ENCODE measurements at regions not wholly inside any gene's neighbourhood (a gene's known extent, or its start where the extent isn't known, plus 50 kb on each side); places are given as distances from the start of the nearest gene placed in this dataset.

DNA sequence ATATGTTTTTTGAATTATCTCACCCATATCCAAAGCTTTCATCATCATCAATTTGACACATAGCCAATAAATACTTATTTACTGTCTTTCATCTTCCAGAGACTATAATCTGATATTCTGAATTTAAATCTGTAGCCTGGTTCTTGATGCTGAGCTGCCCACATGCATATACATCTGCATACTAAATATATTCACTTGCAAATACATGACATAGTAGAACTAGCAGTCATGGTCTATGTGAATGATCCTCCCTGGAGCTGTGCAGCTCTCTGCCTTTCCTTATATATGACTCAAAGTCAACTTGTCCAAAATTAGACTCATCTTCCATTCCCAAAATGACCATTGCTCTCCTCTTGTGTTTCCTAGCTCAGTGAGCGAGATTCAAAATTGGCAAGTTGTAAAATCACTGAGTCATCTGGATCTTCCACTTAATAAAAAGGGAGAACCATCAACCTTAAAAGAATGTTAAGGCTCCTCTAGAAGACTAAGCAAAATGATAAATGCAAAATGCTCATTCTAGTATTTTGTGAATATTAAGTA, 448.2 kb downstream of the PPARGC1A start:
- Mint-ChIP-seq H3K4me1 (ENCODE audit: low read depth, unreplicated experiment) (no peaks in the 10 kb centered on the region), H3K4me3 (ENCODE audit: unreplicated experiment) (no peak overlapping the region), H3K27ac (ENCODE audit: unreplicated experiment) (no peak overlapping the region), H3K27me3 (ENCODE audit: unreplicated experiment) (no peaks in the 10 kb centered on the region), H3K9me3 (ENCODE audit: unreplicated experiment) (no peaks in the 10 kb centered on the region), H3K36me3 (ENCODE audit: unreplicated experiment) (no peaks in the 10 kb centered on the region)
- no peak for TF ChIP-seq CTCF (IDR thresholded peaks at IDR 0.05; ENCODE audit: partially characterized antibody, unreplicated experiment)
- no peak for DNase-seq

GRCh38 chr4:23438764-23439163, 451.1 kb downstream of the PPARGC1A start:
- TF ChIP-seq CTCF (IDR thresholded peaks at IDR 0.05; ENCODE audit: partially characterized antibody, unreplicated experiment), result no peak
- Mint-ChIP-seq H3K9me3 (ENCODE audit: unreplicated experiment) (no peaks in the 10 kb centered on the region), H3K27ac (ENCODE audit: unreplicated experiment) (no peak overlapping the region), H3K4me1 (ENCODE audit: low read depth, unreplicated experiment) (no peaks in the 10 kb centered on the region), H3K27me3 (ENCODE audit: unreplicated experiment) (no peaks in the 10 kb centered on the region), H3K4me3 (ENCODE audit: unreplicated experiment) (no peak overlapping the region), H3K36me3 (ENCODE audit: unreplicated experiment) (no peaks in the 10 kb centered on the region)
- no peak for DNase-seq

DNA sequence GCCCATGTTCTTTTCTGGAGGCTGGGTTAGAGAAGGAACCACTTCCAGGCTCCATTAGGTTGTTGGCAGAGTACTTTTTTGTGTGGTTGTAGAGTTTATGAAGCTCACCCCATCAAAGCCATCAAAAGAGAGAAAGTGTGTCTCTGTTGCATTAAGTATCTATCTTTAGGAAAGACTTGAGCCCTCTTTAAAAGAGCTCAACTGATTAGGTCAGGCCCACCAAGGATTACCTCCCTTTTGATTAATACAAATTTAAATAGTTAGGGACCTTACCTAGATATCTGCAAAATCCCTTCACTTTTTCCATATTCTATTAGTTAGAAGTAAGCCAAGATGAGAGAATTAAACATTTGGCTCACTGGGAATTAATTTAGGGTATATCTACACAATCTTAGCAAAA, 460.4 kb downstream of the PPARGC1A start:
- TF ChIP-seq CTCF (IDR thresholded peaks at IDR 0.05; ENCODE audit: partially characterized antibody, unreplicated experiment), result no peak
- no peaks in the 10 kb centered on the region for H3K27me3 Mint-ChIP-seq (ENCODE audit: unreplicated experiment)
- no peaks in the 10 kb centered on the region for H3K4me1 Mint-ChIP-seq (ENCODE audit: low read depth, unreplicated experiment)
- H3K4me3 Mint-ChIP-seq (ENCODE audit: unreplicated experiment), result no peak overlapping the region
- peaks cover 2% of the 10 kb centered on the region for H3K9me3 Mint-ChIP-seq (ENCODE audit: unreplicated experiment)
- no peaks in the 10 kb centered on the region for H3K36me3 Mint-ChIP-seq (ENCODE audit: unreplicated experiment)
- no peak overlapping the region for H3K27ac Mint-ChIP-seq (ENCODE audit: unreplicated experiment)
- DNase-seq, result no peak

- Mint-ChIP-seq H3K27ac (ENCODE audit: unreplicated experiment) (no peak overlapping the region), H3K4me1 (ENCODE audit: low read depth, unreplicated experiment) (peaks cover 2% of the 10 kb centered on the region), H3K36me3 (ENCODE audit: unreplicated experiment) (no peaks in the 10 kb centered on the region)
Measured at GRCh38 chr4:23425570-23425969, 464.3 kb downstream of the PPARGC1A start.

GRCh38 chr4:23423540-23423939, 466.3 kb downstream of the PPARGC1A start:
- Mint-ChIP-seq H3K4me3 (ENCODE audit: unreplicated experiment) (no peak overlapping the region), H3K27me3 (ENCODE audit: unreplicated experiment) (no peaks in the 10 kb centered on the region), H3K4me1 (ENCODE audit: low read depth, unreplicated experiment) (peaks cover 2% of the 10 kb centered on the region), H3K9me3 (ENCODE audit: unreplicated experiment) (no peaks in the 10 kb centered on the region), H3K36me3 (ENCODE audit: unreplicated experiment) (no peaks in the 10 kb centered on the region), H3K27ac (ENCODE audit: unreplicated experiment) (no peak overlapping the region)
- no peak for TF ChIP-seq CTCF (IDR thresholded peaks at IDR 0.05; ENCODE audit: partially characterized antibody, unreplicated experiment)
- DNase-seq, result peak; percentile 27

More at GRCh38 chr4:23425570-23425969, 464.3 kb downstream of the PPARGC1A start:
- Mint-ChIP-seq H3K27me3 (ENCODE audit: unreplicated experiment) (no peaks in the 10 kb centered on the region), H3K4me3 (ENCODE audit: unreplicated experiment) (no peak overlapping the region), H3K9me3 (ENCODE audit: unreplicated experiment) (no peaks in the 10 kb centered on the region)
- no peak for DNase-seq
- TF ChIP-seq CTCF (IDR thresholded peaks at IDR 0.05; ENCODE audit: partially characterized antibody, unreplicated experiment), result no peak
